ENCODE measurements at regions not wholly inside any gene's neighbourhood (a gene's known extent, or its start where the extent isn't known, plus 50 kb on each side); places are given as distances from the start of the nearest gene placed in this dataset.

- in situ Hi-C loops (cut with HindIII; ENCODE audit: low sequenced_read_pairs): no loop called here
- DNase-seq (ENCODE audit: low spot score): peak; percentile 77
These were observed 132.4 kb upstream of the TIAM1 start for GRCh38 chr21:31476263-31477022.

- in situ Hi-C loops (cut with HindIII; ENCODE audit: low sequenced_read_pairs): no loop called here
- DNase-seq (ENCODE audit: low spot score): no peak
These were observed 131.2 kb upstream of the TIAM1 start for GRCh38 chr21:31475223-31475622.

GRCh38 chr21:31473685-31474345 lies 129.8 kb upstream of the TIAM1 start:
- in situ Hi-C loops (cut with HindIII; ENCODE audit: low sequenced_read_pairs): no loop called here
- DNase-seq (ENCODE audit: low spot score): no peak

- no peak for DNase-seq (ENCODE audit: low spot score)
- in situ Hi-C loops (cut with HindIII; ENCODE audit: low sequenced_read_pairs): no loop called here
These were observed 127.8 kb upstream of the TIAM1 start for GRCh38 chr21:31471865-31472264.

GRCh38 chr21:31470896-31471694 lies 127.0 kb upstream of the TIAM1 start:
- peak; percentile 80 for DNase-seq (ENCODE audit: low spot score)

GRCh38 chr21:31460980-31461379 lies 116.9 kb upstream of the TIAM1 start:
- DNase-seq (ENCODE audit: low spot score): no peak
- in situ Hi-C loops (cut with HindIII; ENCODE audit: low sequenced_read_pairs): no loop called here

More at GRCh38 chr21:31470896-31471694, 127.0 kb upstream of the TIAM1 start:
- in situ Hi-C loops (cut with HindIII; ENCODE audit: low sequenced_read_pairs): no loop called here

- peak; percentile 28 for DNase-seq (ENCODE audit: low spot score)
- in situ Hi-C loops (cut with HindIII; ENCODE audit: low sequenced_read_pairs): no loop called here
These were observed 115.4 kb upstream of the TIAM1 start for GRCh38 chr21:31459457-31459856.

GRCh38 chr21:31457675-31458074 lies 113.6 kb upstream of the TIAM1 start:
- DNase-seq (ENCODE audit: low spot score): peak; percentile 23
- in situ Hi-C loops (cut with HindIII; ENCODE audit: low sequenced_read_pairs): no loop called here

GRCh38 chr21:31456201-31456600 lies 112.1 kb upstream of the TIAM1 start:
- in situ Hi-C loops (cut with HindIII; ENCODE audit: low sequenced_read_pairs): no loop called here
- DNase-seq (ENCODE audit: low spot score): peak; percentile 95

- peak; percentile 93 for DNase-seq (ENCODE audit: low spot score)
- in situ Hi-C loops (cut with HindIII; ENCODE audit: low sequenced_read_pairs): no loop called here
These were observed 111.4 kb upstream of the TIAM1 start for GRCh38 chr21:31455506-31455905.

- in situ Hi-C loops (cut with HindIII; ENCODE audit: low sequenced_read_pairs): no loop called here
- DNase-seq (ENCODE audit: low spot score): peak; percentile 68
These were observed 106.9 kb upstream of the TIAM1 start for GRCh38 chr21:31450980-31451379.

GRCh38 chr21:31449921-31450535 lies 106.0 kb upstream of the TIAM1 start:
- in situ Hi-C loops (cut with HindIII; ENCODE audit: low sequenced_read_pairs): no loop called here
- peak; percentile 62 for DNase-seq (ENCODE audit: low spot score)

- DNase-seq (ENCODE audit: low spot score): no peak
- in situ Hi-C loops (cut with HindIII; ENCODE audit: low sequenced_read_pairs): no loop called here
These were observed 104.4 kb upstream of the TIAM1 start for GRCh38 chr21:31448496-31448895.

GRCh38 chr21:31447505-31447904 lies 103.4 kb upstream of the TIAM1 start:
- in situ Hi-C loops (cut with HindIII; ENCODE audit: low sequenced_read_pairs): no loop called here
- peak; percentile 63 for DNase-seq (ENCODE audit: low spot score)

GRCh38 chr21:31446226-31446855 lies 102.3 kb upstream of the TIAM1 start:
- in situ Hi-C loops (cut with HindIII; ENCODE audit: low sequenced_read_pairs): no loop called here
- no peak for DNase-seq (ENCODE audit: low spot score)

GRCh38 chr21:31445137-31445536 lies 101.1 kb upstream of the TIAM1 start:
- in situ Hi-C loops (cut with HindIII; ENCODE audit: low sequenced_read_pairs): no loop called here
- DNase-seq (ENCODE audit: low spot score): no peak

- DNase-seq (ENCODE audit: low spot score): peak; percentile 63
- in situ Hi-C loops (cut with HindIII; ENCODE audit: low sequenced_read_pairs): no loop called here
These were observed 99.9 kb upstream of the TIAM1 start for GRCh38 chr21:31443736-31444521.

- no peak for DNase-seq (ENCODE audit: low spot score)
- in situ Hi-C loops (cut with HindIII; ENCODE audit: low sequenced_read_pairs): no loop called here
These were observed 98.3 kb upstream of the TIAM1 start for GRCh38 chr21:31442339-31442738.

All from G401 (cell line).